ENCODE measurements at regions not wholly inside any gene's neighbourhood (a gene's known extent, or its start where the extent isn't known, plus 50 kb on each side); places are given as distances from the start of the nearest gene placed in this dataset.
"Not testable (repeated sequence)": the region's sequence is repeated elsewhere in the genome, so short reads cannot be mapped to it uniquely, and the experiment has no call there.

GRCh38 chr7:75201606-75202079 lies 109.3 kb downstream of the GTF2IRD2B start:
- H3K4me2 ChIP-seq (ENCODE audit: low read length); H3K9me2 ChIP-seq (ENCODE audit: insufficient read depth, low read length); H3K4me3 ChIP-seq (ENCODE audit: low read depth, low read length, poor library complexity, severe bottlenecking); intact Hi-C loops (cut with micrococcal nuclease; ENCODE audit: unreplicated experiment); BruUV-seq (replicated peaks); H2AFZ ChIP-seq (ENCODE audit: low read length); H3K9me3 ChIP-seq (ENCODE audit: low read length); POLR2A ChIA-PET; H3K36me3 ChIP-seq (ENCODE audit: insufficient read depth, low read length); H4K20me1 ChIP-seq (ENCODE audit: insufficient read depth, low read length); CTCF ChIA-PET (ENCODE audit: unreplicated experiment); DNase-seq (ENCODE audit: low spot score); H3K79me2 ChIP-seq (ENCODE audit: insufficient read depth, low read depth, low read length); H3K27ac ChIP-seq (ENCODE audit: low read depth, low read length, poor library complexity, severe bottlenecking); H3K4me1 ChIP-seq (ENCODE audit: insufficient read depth, low read length, poor library complexity, severe bottlenecking): not testable (repeated sequence)

- H3K4me1 ChIP-seq (ENCODE audit: insufficient read depth, low read length, poor library complexity, severe bottlenecking); H3K4me2 ChIP-seq (ENCODE audit: low read length); H2AFZ ChIP-seq (ENCODE audit: low read length); H3K9me3 ChIP-seq (ENCODE audit: low read length); BruUV-seq (replicated peaks); H3K36me3 ChIP-seq (ENCODE audit: insufficient read depth, low read length); H3K4me3 ChIP-seq (ENCODE audit: low read depth, low read length, poor library complexity, severe bottlenecking); H3K79me2 ChIP-seq (ENCODE audit: insufficient read depth, low read depth, low read length); POLR2A ChIA-PET; H4K20me1 ChIP-seq (ENCODE audit: insufficient read depth, low read length); H3K9me2 ChIP-seq (ENCODE audit: insufficient read depth, low read length); DNase-seq (ENCODE audit: low spot score); CTCF ChIA-PET (ENCODE audit: unreplicated experiment); intact Hi-C loops (cut with micrococcal nuclease; ENCODE audit: unreplicated experiment); H3K27ac ChIP-seq (ENCODE audit: low read depth, low read length, poor library complexity, severe bottlenecking): not testable (repeated sequence)
Observed at GRCh38 chr7:75205367-75206085, 113.1 kb downstream of the GTF2IRD2B start.

DNA sequence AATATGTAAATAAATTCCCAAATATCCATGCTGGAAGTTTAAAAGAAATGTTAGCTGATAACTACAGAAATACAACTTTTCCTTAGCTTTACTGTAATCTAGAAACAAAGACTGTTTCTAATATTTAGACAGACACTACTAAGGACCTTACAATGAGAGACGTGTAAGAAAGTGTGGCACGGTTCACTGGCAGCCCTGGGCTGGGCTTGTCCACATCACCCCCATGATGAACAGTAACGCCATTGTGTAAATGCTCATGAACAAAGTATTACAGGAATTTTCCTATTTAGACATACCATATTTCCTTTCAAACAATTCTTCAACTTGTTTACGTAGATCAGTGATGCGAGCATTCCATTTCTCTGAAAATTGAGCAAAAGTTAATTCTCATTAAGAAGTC lies 123.1 kb downstream of the GTF2IRD2B start:
- H3K36me3 ChIP-seq (ENCODE audit: insufficient read depth, low read length); H3K79me2 ChIP-seq (ENCODE audit: insufficient read depth, low read depth, low read length); H3K27ac ChIP-seq (ENCODE audit: low read depth, low read length, poor library complexity, severe bottlenecking); intact Hi-C loops (cut with micrococcal nuclease; ENCODE audit: unreplicated experiment); DNase-seq (ENCODE audit: low spot score); H3K4me3 ChIP-seq (ENCODE audit: low read depth, low read length, poor library complexity, severe bottlenecking); H3K9me2 ChIP-seq (ENCODE audit: insufficient read depth, low read length); H2AFZ ChIP-seq (ENCODE audit: low read length); H3K9me3 ChIP-seq (ENCODE audit: low read length); CTCF ChIA-PET (ENCODE audit: unreplicated experiment); POLR2A ChIA-PET; H3K4me1 ChIP-seq (ENCODE audit: insufficient read depth, low read length, poor library complexity, severe bottlenecking); BruUV-seq (replicated peaks); H4K20me1 ChIP-seq (ENCODE audit: insufficient read depth, low read length); H3K4me2 ChIP-seq (ENCODE audit: low read length): not testable (repeated sequence)

GRCh38 chr7:75216963-75217362 lies 124.6 kb downstream of the GTF2IRD2B start:
- H3K9me3 ChIP-seq (ENCODE audit: low read length); H3K27ac ChIP-seq (ENCODE audit: low read depth, low read length, poor library complexity, severe bottlenecking); H3K4me1 ChIP-seq (ENCODE audit: insufficient read depth, low read length, poor library complexity, severe bottlenecking); H3K79me2 ChIP-seq (ENCODE audit: insufficient read depth, low read depth, low read length); H3K36me3 ChIP-seq (ENCODE audit: insufficient read depth, low read length); intact Hi-C loops (cut with micrococcal nuclease; ENCODE audit: unreplicated experiment); POLR2A ChIA-PET; H2AFZ ChIP-seq (ENCODE audit: low read length); H3K9me2 ChIP-seq (ENCODE audit: insufficient read depth, low read length); DNase-seq (ENCODE audit: low spot score); CTCF ChIA-PET (ENCODE audit: unreplicated experiment); H4K20me1 ChIP-seq (ENCODE audit: insufficient read depth, low read length); H3K4me2 ChIP-seq (ENCODE audit: low read length); H3K4me3 ChIP-seq (ENCODE audit: low read depth, low read length, poor library complexity, severe bottlenecking): not testable (repeated sequence)
- TSS peak; percentile 94 for BruUV-seq (replicated peaks)

GRCh38 chr7:75226102-75226501 lies 133.7 kb downstream of the GTF2IRD2B start:
- H3K27ac ChIP-seq (ENCODE audit: low read depth, low read length, poor library complexity, severe bottlenecking); POLR2A ChIA-PET; H3K9me2 ChIP-seq (ENCODE audit: insufficient read depth, low read length); H3K4me2 ChIP-seq (ENCODE audit: low read length); H3K4me1 ChIP-seq (ENCODE audit: insufficient read depth, low read length, poor library complexity, severe bottlenecking); H3K36me3 ChIP-seq (ENCODE audit: insufficient read depth, low read length); BruUV-seq (replicated peaks); CTCF ChIA-PET (ENCODE audit: unreplicated experiment); H3K9me3 ChIP-seq (ENCODE audit: low read length); H4K20me1 ChIP-seq (ENCODE audit: insufficient read depth, low read length); intact Hi-C loops (cut with micrococcal nuclease; ENCODE audit: unreplicated experiment); H3K4me3 ChIP-seq (ENCODE audit: low read depth, low read length, poor library complexity, severe bottlenecking); H2AFZ ChIP-seq (ENCODE audit: low read length); H3K79me2 ChIP-seq (ENCODE audit: insufficient read depth, low read depth, low read length); DNase-seq (ENCODE audit: low spot score): not testable (repeated sequence)

DNA sequence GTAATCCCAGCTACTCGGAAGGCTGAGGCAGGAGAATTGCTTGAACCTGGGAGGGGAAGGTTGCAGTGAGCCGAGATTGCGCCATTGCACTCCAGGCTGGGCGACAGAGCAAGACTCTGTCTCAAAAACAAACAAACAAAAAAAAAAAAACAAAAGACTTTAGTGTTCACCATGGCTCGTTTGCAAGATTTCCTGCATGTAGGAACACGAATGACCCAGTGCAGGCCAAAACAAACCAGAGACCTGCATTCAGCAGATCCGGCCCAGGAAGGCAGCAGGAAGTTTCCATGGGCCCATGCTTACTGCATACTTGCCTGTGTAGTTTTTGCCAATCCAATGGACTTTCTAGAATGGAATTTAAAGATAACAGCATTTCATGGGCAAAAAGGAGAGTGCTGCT lies 137.2 kb downstream of the GTF2IRD2B start:
- H3K4me3 ChIP-seq (ENCODE audit: low read depth, low read length, poor library complexity, severe bottlenecking); H3K4me1 ChIP-seq (ENCODE audit: insufficient read depth, low read length, poor library complexity, severe bottlenecking); H3K27ac ChIP-seq (ENCODE audit: low read depth, low read length, poor library complexity, severe bottlenecking); CTCF ChIA-PET (ENCODE audit: unreplicated experiment); intact Hi-C loops (cut with micrococcal nuclease; ENCODE audit: unreplicated experiment); H2AFZ ChIP-seq (ENCODE audit: low read length); H3K79me2 ChIP-seq (ENCODE audit: insufficient read depth, low read depth, low read length); H4K20me1 ChIP-seq (ENCODE audit: insufficient read depth, low read length); H3K9me2 ChIP-seq (ENCODE audit: insufficient read depth, low read length); H3K36me3 ChIP-seq (ENCODE audit: insufficient read depth, low read length); H3K9me3 ChIP-seq (ENCODE audit: low read length); POLR2A ChIA-PET; BruUV-seq (replicated peaks); DNase-seq (ENCODE audit: low spot score); H3K4me2 ChIP-seq (ENCODE audit: low read length): not testable (repeated sequence)

- POLR2A ChIA-PET; CTCF ChIA-PET (ENCODE audit: unreplicated experiment): not testable (repeated sequence)
Observed at GRCh38 chr7:75230558-75230957, 138.2 kb downstream of the GTF2IRD2B start.

More at GRCh38 chr7:75230558-75230957, 138.2 kb downstream of the GTF2IRD2B start:
- H3K9me3 ChIP-seq (ENCODE audit: low read length); H3K36me3 ChIP-seq (ENCODE audit: insufficient read depth, low read length); H3K4me1 ChIP-seq (ENCODE audit: insufficient read depth, low read length, poor library complexity, severe bottlenecking); H3K4me3 ChIP-seq (ENCODE audit: low read depth, low read length, poor library complexity, severe bottlenecking); intact Hi-C loops (cut with micrococcal nuclease; ENCODE audit: unreplicated experiment); H4K20me1 ChIP-seq (ENCODE audit: insufficient read depth, low read length); H3K9me2 ChIP-seq (ENCODE audit: insufficient read depth, low read length); H3K79me2 ChIP-seq (ENCODE audit: insufficient read depth, low read depth, low read length); H2AFZ ChIP-seq (ENCODE audit: low read length); DNase-seq (ENCODE audit: low spot score); H3K27ac ChIP-seq (ENCODE audit: low read depth, low read length, poor library complexity, severe bottlenecking); H3K4me2 ChIP-seq (ENCODE audit: low read length); BruUV-seq (replicated peaks): not testable (repeated sequence)

Measured in OCI-LY7 (cell line).